GM21367 (cell line): ENCODE measurements at regions not wholly inside any gene's neighbourhood (a gene's known extent, or its start where the extent isn't known, plus 50 kb on each side); places are given as distances from the start of the nearest gene placed in this dataset.
"Not testable (repeated sequence)": the region's sequence is repeated elsewhere in the genome, so short reads cannot be mapped to it uniquely, and the experiment has no call there.

Source experiments
- ATAC-seq: cut with Tn5 transposase; IDR thresholded peaks from one replicate; pipeline ENCODE4 v1.9.1; 2021; ENCODE audit not compliant: unreplicated experiment

GRCh38 chr3:4069796-4070195 lies 233.4 kb upstream of the SETMAR start:
- no peak for ATAC-seq

- no peak for ATAC-seq
Measured at GRCh38 chr3:4071481-4072184, 231.5 kb upstream of the SETMAR start.

GRCh38 chr3:4077278-4077677 lies 225.9 kb upstream of the SETMAR start:
- not testable (repeated sequence) for ATAC-seq

- ATAC-seq = no peak
Measured at GRCh38 chr3:4077950-4078349, 225.2 kb upstream of the SETMAR start.

GRCh38 chr3:4078903-4079302 lies 224.3 kb upstream of the SETMAR start:
- ATAC-seq = peak; percentile 83

GRCh38 chr3:4079339-4080195 lies 223.6 kb upstream of the SETMAR start:
- peak; percentile 11 for ATAC-seq

- ATAC-seq = no peak
Measured at GRCh38 chr3:4083225-4084015, 219.7 kb upstream of the SETMAR start.

- no peak for ATAC-seq
Measured at GRCh38 chr3:4084271-4084670, 218.9 kb upstream of the SETMAR start.

GRCh38 chr3:4086662-4087061 lies 216.5 kb upstream of the SETMAR start:
- not testable (repeated sequence) for ATAC-seq

GRCh38 chr3:4091786-4092185 lies 211.4 kb upstream of the SETMAR start:
- ATAC-seq = no peak

- no peak for ATAC-seq
Measured at GRCh38 chr3:4097801-4098200, 205.4 kb upstream of the SETMAR start.

- ATAC-seq = no peak
Measured at GRCh38 chr3:4099607-4100006, 203.6 kb upstream of the SETMAR start.

GRCh38 chr3:4107430-4107829 lies 195.7 kb upstream of the SETMAR start:
- ATAC-seq = no peak

- ATAC-seq = no peak
Measured at GRCh38 chr3:4113811-4114522, 189.2 kb upstream of the SETMAR start.

GRCh38 chr3:4119119-4119518 lies 184.1 kb upstream of the SETMAR start:
- ATAC-seq = no peak

- no peak for ATAC-seq
Measured at GRCh38 chr3:4125576-4125975, 177.6 kb upstream of the SETMAR start.

- no peak for ATAC-seq
Measured at GRCh38 chr3:4138150-4138785, 164.9 kb upstream of the SETMAR start.

- no peak for ATAC-seq
Measured at GRCh38 chr3:4138786-4139431, 164.3 kb upstream of the SETMAR start.

- no peak for ATAC-seq
Measured at GRCh38 chr3:4139462-4140140, 163.6 kb upstream of the SETMAR start.
